ENCODE measurements at regions not wholly inside any gene's neighbourhood (a gene's known extent, or its start where the extent isn't known, plus 50 kb on each side); places are given as distances from the start of the nearest gene placed in this dataset.

GRCh38 chr13:58151452-58151851 is 519.9 kb downstream of the PCDH17 start:
- Histone ChIP-seq H3K4me1 (ENCODE audit: control insufficient read depth, insufficient read depth, low read length) (no peaks in the 10 kb centered on the region), H3K27ac (ENCODE audit: extremely low read depth, low read depth, low read length) (no peak overlapping the region), H3K36me3 (ENCODE audit: control insufficient read depth in 2 of 2, insufficient read depth in 1 of 2, low read length in 2 of 2) (no peaks in the 10 kb centered on the region), H3K9me3 (ENCODE audit: control insufficient read depth, insufficient read depth, low read depth, low read length) (no peaks in the 10 kb centered on the region), H3K4me3 (ENCODE audit: low read depth, low read length) (no peak overlapping the region)
- ChIA-PET POLR2A (no interaction called here), CTCF (no interaction called here)
- TF ChIP-seq TCF7L2 (IDR thresholded peaks at IDR 0.05; ENCODE audit: borderline replicate concordance, low read depth, low read length): no peak

- Histone ChIP-seq H3K36me3 (ENCODE audit: control insufficient read depth in 2 of 2, insufficient read depth in 1 of 2, low read length in 2 of 2) (no peaks in the 10 kb centered on the region), H3K4me1 (ENCODE audit: control insufficient read depth, insufficient read depth, low read length) (no peaks in the 10 kb centered on the region), H3K4me3 (ENCODE audit: low read depth, low read length) (no peak overlapping the region), H3K9me3 (ENCODE audit: control insufficient read depth, insufficient read depth, low read depth, low read length) (no peaks in the 10 kb centered on the region), H3K27ac (ENCODE audit: extremely low read depth, low read depth, low read length) (no peak overlapping the region)
- no peak for TF ChIP-seq ZNF777 (tag by site-specific recombination; IDR thresholded peaks at IDR 0.05; ENCODE audit: borderline replicate concordance)
- TF ChIP-seq ZNF366 (tag by site-specific recombination; conservative IDR thresholded peaks at IDR 0.05): peak; percentile 42; the same call in 1 of the 2 replicates
- TF ChIP-seq PRDM1 (tag by site-specific recombination; IDR thresholded peaks at IDR 0.05): 0 out of 2 replicates have a peak, but pooled peaks have one; percentile 30
- ChIA-PET CTCF (no interaction called here), POLR2A (no interaction called here)
Observed at GRCh38 chr13:58160980-58161379, 529.4 kb downstream of the PCDH17 start.

GRCh38 chr13:58165617-58166016 is 534.1 kb downstream of the PCDH17 start:
- ChIA-PET POLR2A (no interaction called here), CTCF (no interaction called here)
- Histone ChIP-seq H3K4me1 (ENCODE audit: control insufficient read depth, insufficient read depth, low read length) (no peaks in the 10 kb centered on the region), H3K27ac (ENCODE audit: extremely low read depth, low read depth, low read length) (no peak overlapping the region), H3K36me3 (ENCODE audit: control insufficient read depth in 2 of 2, insufficient read depth in 1 of 2, low read length in 2 of 2) (no peaks in the 10 kb centered on the region), H3K4me3 (ENCODE audit: low read depth, low read length) (no peak overlapping the region), H3K9me3 (ENCODE audit: control insufficient read depth, insufficient read depth, low read depth, low read length) (no peaks in the 10 kb centered on the region)
- TF ChIP-seq EGR2 (tag by site-specific recombination; IDR thresholded peaks at IDR 0.05; ENCODE audit: low read depth) (no peak), ZNF621 (tag by site-specific recombination; IDR thresholded peaks at IDR 0.05) (no peak), REPIN1 (tag by site-specific recombination; IDR thresholded peaks at IDR 0.05; ENCODE audit: low read depth) (no peak), ZNF449 (tag by site-specific recombination; IDR thresholded peaks at IDR 0.05) (no peak), ZSCAN18 (tag by site-specific recombination; IDR thresholded peaks at IDR 0.05) (no peak), ZNF155 (tag by site-specific recombination; IDR thresholded peaks at IDR 0.05) (no peak), KLF17 (tag by site-specific recombination; IDR thresholded peaks at IDR 0.05) (no peak), ZNF600 (tag by site-specific recombination; IDR thresholded peaks at IDR 0.05) (no peak), ZNF211 (tag by site-specific recombination; IDR thresholded peaks at IDR 0.05; ENCODE audit: low read depth) (no peak), ZFP37 (tag by site-specific recombination; IDR thresholded peaks at IDR 0.05) (no peak), ZNF514 (tag by site-specific recombination; IDR thresholded peaks at IDR 0.05) (no peak), ZNF626 (tag by site-specific recombination; IDR thresholded peaks at IDR 0.05) (no peak), GFI1B (tag by site-specific recombination; IDR thresholded peaks at IDR 0.05) (no peak), ZNF394 (tag by site-specific recombination; IDR thresholded peaks at IDR 0.05; ENCODE audit: borderline replicate concordance) (no peak), ZNF473 (tag by site-specific recombination; IDR thresholded peaks at IDR 0.05) (no peak), ZNF549 (tag by site-specific recombination; IDR thresholded peaks at IDR 0.05) (no peak)

Data from HEK293 (cell line).